ENCODE measurements at regions not wholly inside any gene's neighbourhood (a gene's known extent, or its start where the extent isn't known, plus 50 kb on each side); places are given as distances from the start of the nearest gene placed in this dataset.

DNA sequence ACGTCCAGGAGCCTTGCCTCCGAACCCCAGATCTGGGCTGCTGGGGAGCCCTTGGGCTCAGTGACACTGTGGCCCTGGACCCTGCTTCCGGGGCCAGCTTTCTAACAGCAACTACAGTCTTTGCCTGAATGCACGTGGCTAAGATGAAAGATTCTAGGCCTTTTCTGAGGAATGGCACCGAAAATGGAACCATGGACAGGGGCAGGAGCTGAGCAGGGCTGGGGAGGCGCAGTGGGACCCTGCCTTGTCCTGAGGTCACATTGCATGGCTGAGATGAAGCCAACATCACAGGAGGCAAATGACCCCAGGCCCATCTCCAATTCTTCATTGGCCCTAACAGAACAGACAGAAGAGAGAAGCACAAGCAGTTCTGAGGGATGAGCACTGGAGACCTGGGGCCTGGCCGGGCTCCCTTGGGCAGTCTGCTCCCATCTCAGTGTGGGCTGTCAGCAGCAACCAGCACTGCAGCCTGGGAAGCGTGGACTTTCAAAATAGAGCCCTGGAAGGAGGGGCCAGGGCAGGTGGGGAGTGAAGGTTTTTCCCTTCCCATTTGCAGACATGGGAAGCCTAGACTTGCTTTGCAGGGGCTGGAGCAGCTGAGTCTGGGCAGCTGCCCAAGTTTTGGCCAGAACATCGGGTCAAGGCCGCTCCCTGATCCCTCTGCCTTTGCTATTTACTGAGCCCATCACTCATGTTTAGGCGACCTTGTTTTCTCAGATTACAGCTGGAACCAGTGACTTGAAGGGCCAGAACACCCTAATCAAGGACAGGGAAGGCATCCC lies 114.4 kb upstream of the TCERG1L start:
- H3K79me2 ChIP-seq (ENCODE audit: insufficient read depth, low read length), result no peaks in the 10 kb centered on the region
- POLR2A ChIA-PET, result no interaction called here
- H3K27ac ChIP-seq (ENCODE audit: extremely low read length, insufficient read depth, low read length), result no peak overlapping the region
- in situ Hi-C loops (cut with HindIII; ENCODE audit: extremely low pct_ligation_motif_present, low pct_unique_long_range_greater_than_20kb), result no loop called here
- FAIRE-seq (no peak), ATAC-seq (peak; percentile 62), DNase-seq (ENCODE audit: low spot score) (no peak)
- WGBS (ENCODE audit: low lambda C conversion rate), result 11% methylated on average over 6 of the region's 11 CpGs
- H3K9ac ChIP-seq (ENCODE audit: insufficient read depth, low read depth, low read length), result no peak overlapping the region
- intact Hi-C loops (cut with micrococcal nuclease; ENCODE audit: unreplicated experiment), result no loop called here
- no peak overlapping the region for H3K4me2 ChIP-seq (ENCODE audit: low read depth, low read length)
- H3K27me3 ChIP-seq (ENCODE audit: control insufficient read depth in 1 of 2, insufficient read depth in 2 of 2, low read length in 2 of 2), result peaks cover 2 to 52% of the 10 kb centered on the region in 2 experiments; a peak in 4 of 5 replicates
- BruUV-seq (replicated peaks), result no TSS peak
- CTCF ChIA-PET (ENCODE audit: low intra/inter-chr PET ratio, low total read pairs), result no interaction called here
- H3K9me3 ChIP-seq (ENCODE audit: low read length), result no peaks in the 10 kb centered on the region
- H2AFZ ChIP-seq (ENCODE audit: low read length), result no peak overlapping the region
- no peaks in the 10 kb centered on the region for H3K4me1 ChIP-seq (ENCODE audit: insufficient read depth, low read length)
- H4K20me1 ChIP-seq (ENCODE audit: insufficient read depth, low read length), result no peaks in the 10 kb centered on the region
- no peaks in the 10 kb centered on the region for H3K36me3 ChIP-seq (replicated peaks in 1 of 2; ENCODE audit: control insufficient read depth in 1 of 2, insufficient read depth in 2 of 2, low read length in 2 of 2)
- no peak overlapping the region for H3K4me3 ChIP-seq (replicated peaks in 1 of 3; ENCODE audit: insufficient read depth in 1 of 3, low read depth in 2 of 3, low read length in 3 of 3)
- TF ChIP-seq ZMYM4 (CRISPR knock-in tag; IDR thresholded peaks at IDR 0.05), result 0 out of 2 replicates have a peak, but pooled peaks have one; percentile 17
- TF ChIP-seq TMF1 (CRISPR knock-in tag; IDR thresholded peaks at IDR 0.05; ENCODE audit: low read depth), result no peak
- TF ChIP-seq, protein P1, sequence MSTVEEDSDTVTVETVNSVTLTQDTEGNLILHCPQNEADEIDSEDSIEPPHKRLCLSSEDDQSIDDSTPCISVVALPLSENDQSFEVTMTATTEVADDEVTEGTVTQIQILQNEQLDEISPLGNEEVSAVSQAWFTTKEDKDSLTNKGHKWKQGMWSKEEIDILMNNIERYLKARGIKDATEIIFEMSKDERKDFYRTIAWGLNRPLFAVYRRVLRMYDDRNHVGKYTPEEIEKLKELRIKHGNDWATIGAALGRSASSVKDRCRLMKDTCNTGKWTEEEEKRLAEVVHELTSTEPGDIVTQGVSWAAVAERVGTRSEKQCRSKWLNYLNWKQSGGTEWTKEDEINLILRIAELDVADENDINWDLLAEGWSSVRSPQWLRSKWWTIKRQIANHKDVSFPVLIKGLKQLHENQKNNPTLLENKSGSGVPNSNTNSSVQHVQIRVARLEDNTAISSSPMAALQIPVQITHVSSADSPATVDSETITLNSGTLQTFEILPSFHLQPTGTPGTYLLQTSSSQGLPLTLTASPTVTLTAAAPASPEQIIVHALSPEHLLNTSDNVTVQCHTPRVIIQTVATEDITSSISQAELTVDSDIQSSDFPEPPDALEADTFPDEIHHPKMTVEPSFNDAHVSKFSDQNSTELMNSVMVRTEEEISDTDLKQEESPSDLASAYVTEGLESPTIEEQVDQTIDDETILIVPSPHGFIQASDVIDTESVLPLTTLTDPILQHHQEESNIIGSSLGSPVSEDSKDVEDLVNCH (CRISPR knock-in tag; IDR thresholded peaks at IDR 0.05), result no peak
- no peak for TF ChIP-seq ZNF496 (CRISPR knock-in tag; IDR thresholded peaks at IDR 0.05; ENCODE audit: insufficient replicate concordance)
- TF ChIP-seq SP1 (IDR thresholded peaks at IDR 0.05), result no peak
- TF ChIP-seq SP1 (CRISPR knock-in tag; IDR thresholded peaks at IDR 0.05), result no peak
- no peak for TF ChIP-seq ZNF484 (CRISPR knock-in tag; IDR thresholded peaks at IDR 0.05; ENCODE audit: borderline replicate concordance, low read depth)
- TF ChIP-seq ZBTB7A (CRISPR knock-in tag; IDR thresholded peaks at IDR 0.05), result 0 out of 2 replicates have a peak, but pooled peaks have one; percentile 23
- TF ChIP-seq TAF1 (CRISPR knock-in tag; IDR thresholded peaks at IDR 0.05), result no peak
- no peak for TF ChIP-seq ZNF878 (CRISPR knock-in tag; IDR thresholded peaks at IDR 0.05)
- TF ChIP-seq MAFF (IDR thresholded peaks at IDR 0.05; ENCODE audit: low read depth, low read length), result no peak
- no peak for TF ChIP-seq BRCA1 (CRISPR knock-in tag; IDR thresholded peaks at IDR 0.05)
- TF ChIP-seq, protein P2, sequence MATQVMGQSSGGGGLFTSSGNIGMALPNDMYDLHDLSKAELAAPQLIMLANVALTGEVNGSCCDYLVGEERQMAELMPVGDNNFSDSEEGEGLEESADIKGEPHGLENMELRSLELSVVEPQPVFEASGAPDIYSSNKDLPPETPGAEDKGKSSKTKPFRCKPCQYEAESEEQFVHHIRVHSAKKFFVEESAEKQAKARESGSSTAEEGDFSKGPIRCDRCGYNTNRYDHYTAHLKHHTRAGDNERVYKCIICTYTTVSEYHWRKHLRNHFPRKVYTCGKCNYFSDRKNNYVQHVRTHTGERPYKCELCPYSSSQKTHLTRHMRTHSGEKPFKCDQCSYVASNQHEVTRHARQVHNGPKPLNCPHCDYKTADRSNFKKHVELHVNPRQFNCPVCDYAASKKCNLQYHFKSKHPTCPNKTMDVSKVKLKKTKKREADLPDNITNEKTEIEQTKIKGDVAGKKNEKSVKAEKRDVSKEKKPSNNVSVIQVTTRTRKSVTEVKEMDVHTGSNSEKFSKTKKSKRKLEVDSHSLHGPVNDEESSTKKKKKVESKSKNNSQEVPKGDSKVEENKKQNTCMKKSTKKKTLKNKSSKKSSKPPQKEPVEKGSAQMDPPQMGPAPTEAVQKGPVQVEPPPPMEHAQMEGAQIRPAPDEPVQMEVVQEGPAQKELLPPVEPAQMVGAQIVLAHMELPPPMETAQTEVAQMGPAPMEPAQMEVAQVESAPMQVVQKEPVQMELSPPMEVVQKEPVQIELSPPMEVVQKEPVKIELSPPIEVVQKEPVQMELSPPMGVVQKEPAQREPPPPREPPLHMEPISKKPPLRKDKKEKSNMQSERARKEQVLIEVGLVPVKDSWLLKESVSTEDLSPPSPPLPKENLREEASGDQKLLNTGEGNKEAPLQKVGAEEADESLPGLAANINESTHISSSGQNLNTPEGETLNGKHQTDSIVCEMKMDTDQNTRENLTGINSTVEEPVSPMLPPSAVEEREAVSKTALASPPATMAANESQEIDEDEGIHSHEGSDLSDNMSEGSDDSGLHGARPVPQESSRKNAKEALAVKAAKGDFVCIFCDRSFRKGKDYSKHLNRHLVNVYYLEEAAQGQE (IDR thresholded peaks at IDR 0.05; ENCODE audit: borderline replicate concordance in 1 of 2, low read depth in 1 of 2, low read length in 2 of 2), result peak; percentile 13 to 64; a peak in 3 of 4 replicates
- TF ChIP-seq, protein P3, sequence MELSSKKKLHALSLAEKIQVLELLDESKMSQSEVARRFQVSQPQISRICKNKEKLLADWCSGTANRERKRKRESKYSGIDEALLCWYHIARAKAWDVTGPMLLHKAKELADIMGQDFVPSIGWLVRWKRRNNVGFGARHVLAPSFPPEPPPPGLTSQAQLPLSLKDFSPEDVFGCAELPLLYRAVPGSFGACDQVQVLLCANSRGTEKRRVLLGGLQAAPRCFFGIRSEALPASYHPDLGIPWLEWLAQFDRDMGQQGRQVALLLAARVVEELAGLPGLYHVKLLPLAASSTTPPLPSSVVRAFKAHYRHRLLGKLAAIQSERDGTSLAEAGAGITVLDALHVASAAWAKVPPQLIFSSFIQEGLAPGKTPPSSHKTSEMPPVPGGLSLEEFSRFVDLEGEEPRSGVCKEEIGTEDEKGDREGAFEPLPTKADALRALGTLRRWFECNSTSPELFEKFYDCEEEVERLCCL (CRISPR knock-in tag; IDR thresholded peaks at IDR 0.05; ENCODE audit: borderline replicate concordance), result no peak
- peak; percentile 36; the same call in 1 of the 2 replicates for TF ChIP-seq NR2F6 (IDR thresholded peaks at IDR 0.05)
- TF ChIP-seq NR2F6 (CRISPR knock-in tag; IDR thresholded peaks at IDR 0.05), result peak; percentile 53; the same call in 1 of the 2 replicates
- peak in 1 of 2 experiments; percentile 11; a peak in 1 of 4 replicates for TF ChIP-seq NR2F1 (CRISPR knock-in tag; IDR thresholded peaks at IDR 0.05)
